Adipose tissue (tissue), 3 donors: ENCODE measurements at regions not wholly inside any gene's neighbourhood (a gene's known extent, or its start where the extent isn't known, plus 50 kb on each side); places are given as distances from the start of the nearest gene placed in this dataset.
"Not testable (repeated sequence)": the region's sequence is repeated elsewhere in the genome, so short reads cannot be mapped to it uniquely, and the experiment has no call there.

ENCODE experiments used
- H3K27ac ChIP-seq: one replicate; pipeline ENCODE4 v1.5.1; 2013; ENCODE audit warnings: low read depth, low read length
- WGBS, 3 donors: extraction: QIAGEN DNeasy Blood & Tissue Kit; methylation state at CpG; one replicate each; pipeline ENCODE4 v1.1.7; 2013; 5-methylcytosine and 5-hydroxymethylcytosine counted together
- donor health status: healthy with polysubstance abuse.
- donor health status: Bipolar disorder and iron deficiency.
- donor health status: healthy.

DNA sequence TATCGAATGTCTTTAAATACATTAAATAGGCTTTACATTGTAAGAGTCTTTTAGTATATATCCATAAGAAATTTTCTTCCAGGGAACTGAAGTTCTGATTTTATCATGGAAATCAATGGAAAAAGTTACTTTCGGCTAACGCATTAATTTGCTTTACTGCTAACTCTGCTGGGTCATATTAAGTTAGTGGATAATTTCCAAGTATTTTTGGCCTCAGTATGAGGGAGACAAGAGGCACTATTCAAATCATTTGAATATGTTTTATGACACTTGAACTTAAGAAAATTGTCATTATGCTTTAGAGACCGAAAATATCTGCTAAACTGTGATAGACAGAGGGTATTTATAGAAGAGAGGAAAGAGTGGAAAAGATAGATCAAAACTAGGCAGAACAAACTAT is 237.5 kb downstream of the PCDH7 start:
- 56 to 77% (median 66%) methylated on average over 4 of the region's 4 CpGs for WGBS, 3 donors
- no peak overlapping the region for H3K27ac ChIP-seq

DNA sequence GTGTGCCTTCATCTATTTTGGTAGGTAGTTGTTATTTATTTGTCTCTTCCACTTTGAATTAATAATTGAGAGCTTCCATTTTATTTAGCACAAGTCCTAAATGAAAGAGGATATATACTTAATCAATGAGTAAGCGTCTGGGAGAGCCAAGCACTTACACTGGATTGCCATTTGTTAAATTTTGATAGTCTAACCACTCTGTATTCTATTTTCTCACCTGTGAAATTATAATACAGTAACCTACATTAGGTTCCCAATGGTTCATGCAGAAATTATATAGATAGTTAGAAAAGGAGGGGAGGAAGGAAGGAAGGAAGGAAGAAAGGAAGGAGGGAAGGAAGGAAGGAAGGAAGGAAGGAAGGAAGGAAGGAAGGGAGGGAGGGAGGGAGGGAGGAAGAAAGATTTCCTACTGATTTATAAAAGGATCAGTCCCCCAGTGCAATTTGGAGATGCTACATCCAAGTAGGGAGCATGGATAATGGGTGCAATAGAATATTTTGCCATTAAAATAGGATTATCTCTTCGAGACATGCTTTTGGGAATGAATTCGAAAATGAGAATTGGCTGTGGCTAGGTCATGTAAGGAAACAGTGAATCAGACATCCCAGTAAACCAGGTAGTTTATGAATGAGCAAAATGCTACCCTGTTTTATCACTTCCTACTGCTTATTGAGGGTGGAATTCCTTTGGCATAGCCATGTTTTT is 239.8 kb downstream of the PCDH7 start:
- WGBS, 3 donors = 74 to 84% (median 83%) methylated on average over 3 of the region's 3 CpGs
- H3K27ac ChIP-seq = no peak overlapping the region

DNA sequence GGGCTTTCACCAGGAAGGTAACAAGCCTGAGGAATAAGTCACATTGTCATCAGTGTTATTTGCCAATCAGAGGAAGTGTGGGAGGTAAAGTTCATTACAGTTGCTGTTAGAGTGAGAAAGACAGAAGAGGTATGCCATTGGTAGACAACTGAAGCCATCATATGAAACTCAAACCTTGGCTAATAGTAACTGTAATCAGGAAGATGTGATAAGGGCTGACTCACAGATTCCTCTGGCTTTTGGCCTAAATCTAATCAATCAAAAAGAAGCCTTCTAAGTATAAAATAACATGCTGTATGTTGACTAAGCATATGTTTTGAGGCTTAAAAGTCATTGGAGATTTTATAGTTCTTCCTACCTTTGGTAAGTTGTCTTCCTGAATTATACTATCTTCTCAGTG is 242.8 kb downstream of the PCDH7 start:
- no peak overlapping the region for H3K27ac ChIP-seq

DNA sequence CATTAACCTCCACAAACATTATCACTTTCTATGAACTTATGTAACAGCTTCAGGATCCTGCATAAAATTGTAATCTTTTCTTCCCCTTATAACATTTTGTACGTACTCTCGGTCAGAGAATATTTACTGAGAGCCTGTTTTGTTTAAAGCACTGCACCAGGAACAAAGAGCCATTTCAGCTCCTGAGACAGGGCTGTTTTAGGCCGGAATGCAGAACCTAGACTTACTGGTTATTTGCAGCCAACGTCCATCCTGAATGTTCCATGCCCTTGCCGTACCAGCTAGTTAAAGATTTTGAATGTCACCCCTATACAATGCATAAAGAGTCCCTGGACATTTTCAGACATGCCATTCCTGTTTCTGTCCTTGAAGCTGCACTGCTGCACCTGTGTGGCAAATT is 248.8 kb downstream of the PCDH7 start:
- no peak overlapping the region for H3K27ac ChIP-seq
- WGBS, 3 donors = 23 to 77% (median 68%) methylated on average over 5 of the region's 5 CpGs

DNA sequence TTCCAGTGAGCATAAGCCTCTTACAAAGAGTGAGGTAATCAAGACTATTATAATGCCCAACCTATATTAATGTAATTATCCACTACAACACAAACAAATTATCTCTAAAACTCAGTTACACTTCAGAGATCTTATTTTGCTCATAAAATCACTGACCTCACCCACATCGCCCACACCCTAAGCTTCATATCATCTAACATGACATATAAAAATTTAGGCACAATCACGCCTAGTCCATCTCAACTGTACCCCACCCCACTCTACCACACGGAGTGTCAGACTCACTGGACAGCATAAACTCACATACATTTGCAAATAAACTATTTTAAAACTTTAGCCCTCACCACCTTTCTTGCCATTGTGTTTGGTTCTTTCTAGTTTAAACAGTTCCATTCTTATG is 252.4 kb downstream of the PCDH7 start:
- WGBS, 3 donors = 83 to 88% (median 87%) methylated on average over 3 of the region's 3 CpGs
- no peak overlapping the region for H3K27ac ChIP-seq

DNA sequence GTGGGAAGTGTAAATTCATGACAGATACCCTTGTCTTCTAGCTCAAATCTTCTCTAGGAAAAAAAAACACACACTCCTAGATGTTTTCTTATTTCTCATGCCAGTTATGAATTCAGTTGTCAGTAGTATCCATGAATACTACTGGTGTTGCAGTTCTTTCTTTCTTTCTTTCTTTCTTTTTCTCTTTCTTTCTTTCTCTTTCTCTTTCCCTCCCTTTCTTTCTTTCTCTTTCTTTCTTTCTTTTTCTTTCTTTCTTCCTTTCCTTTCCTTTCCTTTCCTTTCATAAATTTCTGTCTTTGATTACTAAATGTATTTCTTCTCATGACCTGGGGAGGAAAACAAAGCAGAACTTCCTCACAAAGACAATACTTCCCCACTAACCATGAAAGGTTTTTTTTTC is 253.8 kb downstream of the PCDH7 start:
- no peak overlapping the region for H3K27ac ChIP-seq

DNA sequence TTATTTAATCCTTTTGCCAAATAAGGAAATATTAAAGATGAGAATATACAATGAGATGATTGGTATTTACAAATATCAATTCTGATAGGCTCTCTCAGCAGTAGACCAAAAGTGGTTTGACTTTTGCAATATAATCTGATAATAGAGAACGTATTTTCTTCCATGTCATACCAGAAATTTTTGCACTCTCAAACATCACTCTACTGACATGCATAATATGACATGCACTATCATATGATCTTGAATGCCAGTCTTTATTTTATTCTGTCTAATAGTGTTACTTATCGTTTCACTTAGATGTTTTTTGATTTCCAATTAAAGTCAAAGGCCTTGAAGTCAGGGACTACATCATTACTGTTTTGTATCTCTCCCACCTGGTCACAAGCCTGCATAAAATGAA is 259.2 kb downstream of the PCDH7 start:
- H3K27ac ChIP-seq = no peak overlapping the region
- WGBS, 3 donors = 71 to 92% (median 88%) methylated on average over 2 of the region's 2 CpGs

DNA sequence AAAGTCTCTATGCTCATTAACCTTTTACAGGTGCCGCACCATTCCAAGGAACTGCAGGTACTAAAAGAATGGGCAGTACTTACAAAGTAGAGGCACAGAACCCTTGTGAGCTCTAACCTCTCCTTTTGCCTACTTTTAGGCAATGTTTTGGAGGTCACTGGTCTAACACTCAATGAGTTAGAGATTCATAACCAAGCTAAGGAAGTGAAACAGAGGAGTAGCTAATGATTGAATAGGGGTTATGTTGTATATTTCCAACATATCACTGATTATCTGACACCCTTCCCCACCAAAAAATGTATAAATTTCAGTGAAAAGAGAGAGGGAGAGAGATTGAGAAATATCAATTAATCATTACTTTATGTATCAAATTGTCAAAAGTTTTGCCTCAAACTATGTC is 269.3 kb downstream of the PCDH7 start:
- WGBS, 3 donors = 88 to 98% (median 93%) methylated on average over 1 of the region's 1 CpG
- no peak overlapping the region for H3K27ac ChIP-seq

DNA sequence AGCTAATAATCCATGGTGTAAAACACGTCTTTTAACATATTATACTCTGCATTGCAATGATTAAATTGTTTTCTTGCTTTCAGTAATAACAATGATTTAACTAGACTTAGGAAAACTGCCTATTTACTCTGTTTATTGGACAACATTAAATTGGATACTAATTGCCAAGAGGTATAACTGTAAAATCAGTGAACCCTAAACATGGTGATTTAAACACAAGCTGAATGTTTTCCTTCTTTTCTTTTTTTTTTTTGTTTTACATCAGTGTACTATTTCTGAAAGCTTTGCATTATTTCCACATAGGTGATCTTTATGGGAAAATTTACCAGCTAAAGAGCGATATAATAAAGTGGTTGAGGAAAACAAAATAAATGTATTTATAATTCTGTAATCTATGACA is 276.7 kb downstream of the PCDH7 start:
- no peak overlapping the region for H3K27ac ChIP-seq
- WGBS, 3 donors = 73 to 91% (median 84%) methylated on average over 2 of the region's 2 CpGs

DNA sequence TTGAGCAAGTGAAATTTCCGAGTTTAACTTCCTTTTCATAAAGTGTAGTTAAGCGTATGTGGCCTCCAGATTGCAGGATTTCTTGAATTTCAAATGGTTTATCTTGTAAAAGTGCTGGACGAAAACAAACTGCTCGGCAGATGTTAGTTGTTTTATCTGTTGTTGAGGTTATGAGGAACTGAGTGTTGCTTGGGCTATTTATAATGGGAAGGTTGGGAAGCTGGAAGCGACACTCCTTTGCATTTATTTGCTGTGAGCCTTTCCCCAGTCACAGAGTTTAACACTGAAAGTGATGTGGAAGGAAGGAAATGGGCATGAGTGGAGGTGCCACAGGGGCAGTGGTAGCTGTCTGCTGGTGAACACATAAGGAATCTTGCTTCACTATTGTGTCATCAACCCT is 284.9 kb downstream of the PCDH7 start:
- 80 to 82% (median 81%) methylated on average over 5 of the region's 5 CpGs for WGBS, 3 donors
- no peak overlapping the region for H3K27ac ChIP-seq

DNA sequence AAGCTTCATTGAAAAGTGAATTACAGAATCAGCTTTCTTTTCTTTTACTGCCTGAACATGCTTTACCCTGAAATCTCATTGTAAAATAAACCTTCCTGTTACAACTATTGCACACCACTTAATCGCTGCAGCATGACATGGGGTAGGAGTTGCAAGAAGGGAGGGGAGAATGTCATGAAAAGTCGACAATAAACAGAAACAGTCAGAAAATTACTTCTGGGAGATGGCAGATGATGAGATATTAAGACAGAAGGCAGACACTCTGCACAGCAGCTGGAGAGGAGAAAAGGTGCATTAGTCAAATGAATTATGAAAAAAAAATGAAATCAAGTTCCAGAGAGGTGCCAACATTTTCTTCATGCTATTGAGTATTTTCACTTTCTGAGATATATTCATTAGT is 287.7 kb downstream of the PCDH7 start:
- WGBS, 3 donors = 61 to 69% (median 62%) methylated on average over 2 of the region's 2 CpGs
- no peak overlapping the region for H3K27ac ChIP-seq

DNA sequence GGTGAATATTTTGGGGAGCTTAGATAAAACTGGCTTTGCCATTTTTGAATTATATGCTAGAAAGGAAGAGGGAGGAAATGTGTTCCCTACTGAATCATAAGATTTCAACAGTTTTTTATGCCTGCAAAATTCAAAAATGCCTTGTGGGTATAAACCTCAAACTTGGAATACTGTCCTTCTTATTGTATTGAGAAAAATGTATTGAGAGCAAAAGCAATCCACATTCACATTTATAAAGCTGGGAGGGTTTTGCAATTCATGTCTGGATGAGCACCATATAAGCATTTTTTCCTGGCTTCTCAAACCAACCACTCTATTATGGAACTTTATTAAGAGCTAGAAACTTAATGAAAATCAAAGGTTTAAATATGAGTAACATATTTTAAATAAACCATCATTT is 289.8 kb downstream of the PCDH7 start:
- no peak overlapping the region for H3K27ac ChIP-seq

DNA sequence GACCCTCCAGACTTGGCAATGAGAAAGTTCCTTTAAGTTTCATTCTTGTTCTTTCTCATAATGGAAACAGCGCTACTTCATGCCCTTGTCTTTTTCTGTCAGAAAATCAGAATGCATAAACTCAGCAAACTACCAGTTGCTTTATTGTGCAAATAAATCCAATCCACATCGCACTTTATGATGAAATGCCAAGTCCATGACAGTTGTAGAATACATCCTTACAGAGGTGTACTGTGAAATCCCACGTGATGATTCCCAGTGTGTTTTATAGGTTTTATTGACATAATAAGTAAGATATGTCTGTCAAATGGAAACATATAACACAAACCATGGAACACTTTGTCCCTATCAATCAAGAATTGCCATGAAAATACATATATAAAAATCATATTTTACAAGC is 295.0 kb downstream of the PCDH7 start:
- H3K27ac ChIP-seq = no peak overlapping the region
- 68 to 88% (median 72%) methylated on average over 3 of the region's 3 CpGs for WGBS, 3 donors

DNA sequence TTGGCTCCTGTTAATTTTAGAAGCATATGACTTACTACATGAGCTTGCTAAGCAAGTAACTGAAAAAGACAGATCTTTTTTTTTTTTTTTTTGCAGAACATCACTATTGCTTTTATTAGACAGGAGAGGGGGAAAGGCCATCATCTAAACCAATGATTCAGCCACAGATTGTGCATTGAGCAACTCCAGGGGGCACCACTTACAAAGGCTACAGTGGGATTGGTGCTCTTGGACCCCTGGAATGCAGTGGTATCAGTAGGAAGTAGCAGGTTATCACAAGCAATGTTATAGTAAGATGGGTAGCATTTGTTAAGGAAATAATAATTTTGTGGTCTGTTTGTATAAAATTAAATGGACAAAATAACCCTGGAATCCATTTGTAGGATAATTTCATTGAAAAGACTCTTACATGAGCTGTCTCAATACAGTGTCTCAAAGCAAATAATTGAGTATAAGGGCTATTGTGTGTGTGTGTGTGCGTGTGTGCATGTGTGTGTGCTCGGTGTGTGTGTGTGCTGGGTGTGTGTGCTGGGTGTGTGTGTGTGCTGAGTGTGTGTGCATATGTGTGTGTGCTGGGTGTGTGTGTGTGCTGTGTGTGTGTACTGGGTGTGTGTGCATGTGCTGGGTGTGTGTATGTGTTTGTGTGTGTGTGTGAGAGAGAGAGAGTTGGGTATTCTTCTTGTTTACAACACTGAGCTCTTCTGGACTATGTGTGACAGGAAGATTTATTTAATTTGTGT is 296.3 kb downstream of the PCDH7 start:
- WGBS, 3 donors = 82 to 93% (median 91%) methylated on average over 2 of the region's 2 CpGs
- H3K27ac ChIP-seq = no peak overlapping the region

DNA sequence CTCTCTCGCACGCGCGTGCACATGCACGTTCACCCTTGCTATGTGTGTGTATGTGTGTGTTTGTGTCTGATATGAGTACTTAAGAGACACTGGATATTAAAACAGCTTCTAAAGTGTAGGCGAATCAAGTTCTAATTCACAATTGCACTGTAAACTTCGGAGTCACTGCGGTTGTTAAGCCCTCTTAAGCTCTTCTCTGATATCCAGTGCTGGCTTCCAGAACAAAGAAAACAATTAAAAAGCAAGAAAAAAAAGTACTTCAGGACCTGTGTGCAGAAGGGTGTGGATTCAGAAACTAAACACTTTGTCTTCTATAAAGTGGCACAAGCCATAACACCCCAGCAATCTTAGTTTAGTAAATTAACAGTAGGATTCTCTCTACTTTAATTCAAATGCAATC is 300.2 kb downstream of the PCDH7 start:
- 79 to 86% (median 80%) methylated on average over 8 of the region's 8 CpGs for WGBS, 3 donors
- H3K27ac ChIP-seq = peak overlapping the region; percentile 0

DNA sequence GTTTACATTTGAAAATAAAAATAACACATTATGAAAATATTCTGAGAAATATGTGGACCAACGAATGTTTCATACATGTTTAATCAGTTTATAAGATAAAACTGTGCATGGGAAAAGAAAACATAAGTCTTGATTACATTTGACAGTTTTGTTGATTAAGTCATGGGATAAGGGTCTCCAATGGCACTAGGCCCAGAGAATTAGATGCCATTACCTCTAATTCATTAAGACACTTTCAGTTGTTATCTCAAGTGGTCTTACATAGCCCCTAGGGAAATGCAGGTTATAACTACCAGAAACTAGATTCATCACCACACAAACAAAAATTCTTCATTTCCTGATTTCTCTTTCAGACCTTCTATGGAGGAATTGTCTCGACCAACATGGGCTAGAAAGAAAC is 300.8 kb downstream of the PCDH7 start:
- 55 to 71% (median 69%) methylated on average over 2 of the region's 2 CpGs for WGBS, 3 donors
- H3K27ac ChIP-seq = no peak overlapping the region

DNA sequence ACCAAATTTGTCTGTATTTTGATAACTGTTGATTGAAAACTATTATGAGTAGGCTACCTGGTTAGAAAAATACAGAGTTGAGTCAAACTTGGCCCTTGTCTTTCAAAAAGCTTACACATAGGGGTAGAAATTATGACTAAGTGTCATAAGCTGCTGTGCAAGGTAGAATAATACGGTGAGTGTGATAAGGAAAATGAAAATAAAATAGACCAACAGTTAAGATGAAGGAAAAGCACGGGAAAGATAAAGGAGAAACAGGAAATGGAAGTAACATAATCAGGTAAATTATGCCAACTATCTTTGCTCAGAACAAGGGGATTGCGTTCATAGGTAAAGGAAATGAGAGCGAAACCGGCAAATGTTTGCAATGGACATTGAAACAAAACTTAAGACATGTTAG is 302.5 kb downstream of the PCDH7 start:
- WGBS, 3 donors = 69 to 84% (median 84%) methylated on average over 5 of the region's 5 CpGs

DNA sequence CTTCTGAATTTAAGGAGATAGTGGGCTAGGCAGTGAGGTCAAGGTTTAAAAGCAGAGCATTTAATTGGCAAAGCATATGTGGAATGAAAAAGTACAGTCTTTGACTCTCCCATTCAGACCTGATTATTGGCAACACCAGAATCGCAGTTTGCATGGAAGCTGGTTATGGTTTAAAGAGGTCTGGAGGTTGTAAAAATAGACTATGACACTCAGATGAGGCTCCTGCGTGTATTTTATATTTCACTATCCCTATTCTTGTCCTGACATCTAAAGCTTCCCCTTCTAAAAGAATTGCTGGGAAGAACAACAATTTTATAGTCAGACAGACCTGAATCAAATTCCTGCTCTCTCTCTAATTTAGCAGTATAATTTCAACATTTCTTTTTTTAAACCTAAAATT is 302.9 kb downstream of the PCDH7 start:
- WGBS, 3 donors = 69 to 81% (median 75%) methylated on average over 2 of the region's 2 CpGs
- no peak overlapping the region for H3K27ac ChIP-seq

More for the DNA sequence above, 302.5 kb downstream of the PCDH7 start:
- H3K27ac ChIP-seq = no peak overlapping the region

DNA sequence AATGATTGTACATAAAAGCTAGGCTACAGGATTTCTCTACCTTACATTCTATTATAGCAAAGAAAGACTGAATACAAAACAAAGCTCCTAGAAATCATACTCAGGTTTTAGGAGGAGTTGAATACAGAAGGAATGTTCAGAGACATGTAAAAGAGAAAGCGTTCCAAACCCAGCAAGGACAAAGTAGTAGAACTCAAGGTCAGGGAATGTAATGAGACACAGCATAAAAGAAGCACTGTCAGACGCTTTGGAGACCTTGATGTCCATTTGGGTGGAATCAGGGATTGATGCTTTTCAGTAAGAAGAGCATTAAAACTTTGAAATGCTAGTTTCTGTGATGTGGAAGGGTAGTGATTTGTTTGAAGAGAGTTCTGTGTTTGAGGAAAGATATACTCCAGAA is 303.6 kb downstream of the PCDH7 start:
- 44 to 72% (median 71%) methylated on average over 2 of the region's 2 CpGs for WGBS, 3 donors
- H3K27ac ChIP-seq = no peak overlapping the region

DNA sequence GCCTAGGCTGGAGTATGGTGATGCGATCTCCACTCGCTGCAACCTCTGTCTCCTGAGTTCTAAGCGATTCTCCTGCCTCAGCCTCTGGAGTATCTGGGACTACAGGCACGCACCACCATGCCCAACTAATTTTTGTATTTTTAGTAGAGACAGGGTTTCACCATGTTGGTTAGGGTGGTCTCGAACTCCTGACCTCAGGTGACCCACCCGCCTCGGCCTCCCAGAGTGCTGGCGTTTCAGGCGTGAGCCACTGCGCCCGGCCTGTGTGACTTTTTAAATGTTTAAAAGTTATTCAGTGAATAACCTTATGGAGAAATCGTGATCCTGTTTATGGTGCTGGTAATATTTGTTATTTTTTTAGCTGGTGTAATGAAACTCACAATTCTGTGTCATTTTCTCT is 304.6 kb downstream of the PCDH7 start:
- WGBS, 3 donors = 87 to 95% (median 92%) methylated on average over 12 of the region's 12 CpGs
- H3K27ac ChIP-seq = not testable (repeated sequence)
